Stimulated activated CD4-positive, alpha-beta T cell treated with anti-CD3 and anti-CD28 coated beads, Interleukin-4, amount 100 ng/mL, for 48 hours (primary cell): ENCODE measurements at regions not wholly inside any gene's neighbourhood (a gene's known extent, or its start where the extent isn't known, plus 50 kb on each side); places are given as distances from the start of the nearest gene placed in this dataset.
"Not testable (repeated sequence)": the region's sequence is repeated elsewhere in the genome, so short reads cannot be mapped to it uniquely, and the experiment has no call there.

ENCODE experiments used
- DNase-seq, 2 donors: peaks; one replicate each; pipeline ENCODE4 v3.0.0-alpha.2; 2020; ENCODE audit warnings: low read depth in 2 of 2

DNA sequence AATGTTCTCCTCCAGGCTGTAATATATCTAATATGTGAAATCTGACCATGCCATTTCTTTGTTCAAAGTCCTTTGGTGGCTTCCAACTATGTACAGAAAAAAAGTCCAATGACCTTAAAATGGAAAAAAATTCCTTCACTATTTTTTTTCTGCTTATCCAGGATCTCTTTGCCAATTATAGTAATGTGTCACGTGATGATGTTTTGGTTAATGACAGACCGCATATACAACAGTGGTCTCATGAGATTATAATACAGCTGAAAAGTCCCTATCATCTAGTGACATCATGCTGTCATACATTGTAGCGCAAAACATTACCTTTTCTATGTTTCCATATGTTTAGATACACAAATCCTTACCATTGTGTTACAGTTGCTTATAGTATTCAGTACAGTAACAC is 477.6 kb downstream of the TMEM232 start:
- DNase-seq: no peak

- DNase-seq: no peak
Observed at GRCh38 chr5:110250355-110250754, 476.1 kb downstream of the TMEM232 start.

DNA sequence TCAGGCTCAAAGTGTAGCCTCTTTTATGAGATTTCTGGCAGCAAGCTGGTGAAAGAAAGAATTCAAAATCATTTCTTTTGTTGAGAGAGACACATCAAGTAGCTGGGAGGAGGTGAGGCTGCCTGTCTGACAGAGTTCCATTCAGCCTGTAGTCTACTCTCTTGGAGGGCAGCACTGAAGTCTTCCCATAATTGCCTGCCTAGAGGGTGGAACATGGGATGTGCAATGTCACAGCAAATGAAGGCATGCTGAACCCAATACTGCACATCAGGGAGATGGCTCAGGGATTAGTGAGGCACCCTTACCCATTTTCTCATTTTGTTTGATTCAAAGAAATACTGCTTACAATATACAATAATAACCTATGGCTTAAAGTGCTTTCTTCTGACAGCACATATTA is 475.7 kb downstream of the TMEM232 start:
- no peak for DNase-seq

DNA sequence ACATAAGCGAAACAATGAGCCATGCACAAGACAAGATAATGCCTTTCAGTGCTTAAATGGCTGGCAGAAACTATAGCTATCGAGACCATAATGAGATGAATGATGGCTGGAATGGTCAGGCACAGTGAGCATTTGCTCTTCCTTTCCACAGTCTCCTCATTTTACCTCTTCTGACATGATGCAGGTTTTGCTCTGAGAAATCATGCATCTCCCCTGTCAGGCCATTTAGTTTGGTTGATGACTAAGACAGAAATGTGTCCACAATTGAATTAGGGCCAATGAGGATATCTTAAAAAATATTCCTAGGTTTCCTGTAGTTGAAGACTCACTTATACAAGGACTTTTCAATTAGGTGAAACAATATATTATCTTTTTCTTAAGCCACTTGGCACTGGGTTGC is 475.1 kb downstream of the TMEM232 start:
- no peak for DNase-seq

- DNase-seq: no peak
Observed at GRCh38 chr5:110255194-110255593, 471.3 kb downstream of the TMEM232 start.

DNA sequence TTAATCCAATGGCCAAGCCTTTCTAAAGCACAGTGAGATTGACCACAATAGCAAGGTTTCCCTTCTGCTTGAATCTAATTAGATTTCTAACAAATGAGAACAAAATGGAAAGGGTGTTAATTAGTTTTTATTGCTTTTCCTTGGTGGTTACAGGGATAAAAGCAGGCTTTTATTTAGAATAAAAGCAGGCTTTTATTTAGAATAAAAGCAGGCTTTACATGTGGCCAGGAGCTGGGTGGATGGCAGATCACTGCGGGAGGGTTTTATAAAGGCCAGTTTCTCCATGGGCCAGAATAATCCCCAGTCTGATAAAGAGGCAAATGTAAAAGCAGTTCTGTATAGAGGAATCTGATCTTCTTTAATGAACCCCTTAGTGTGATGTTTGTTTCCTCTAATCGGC is 470.2 kb downstream of the TMEM232 start:
- DNase-seq: no peak

DNA sequence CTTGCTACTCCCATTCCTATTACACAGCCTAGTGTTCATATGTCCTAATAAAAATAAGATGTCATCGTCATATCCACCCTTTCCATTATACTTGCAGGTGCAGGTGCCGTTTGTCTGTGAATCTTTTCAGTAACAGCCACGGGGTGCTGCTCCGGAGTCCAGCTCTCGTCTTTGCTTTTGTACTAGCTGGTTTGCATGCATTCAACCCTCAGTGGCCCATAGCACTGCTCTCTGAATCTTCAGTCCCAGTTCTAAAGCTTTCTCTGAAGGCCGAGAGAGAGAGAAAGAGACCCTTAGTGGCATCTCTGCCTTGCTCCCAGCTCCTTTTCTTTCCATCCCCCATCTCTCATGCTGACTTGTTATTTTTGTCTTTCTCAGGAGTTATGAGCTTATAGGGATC is 468.5 kb downstream of the TMEM232 start:
- no peak for DNase-seq

- no peak for DNase-seq
Observed at GRCh38 chr5:110258460-110259216, 467.8 kb downstream of the TMEM232 start.

- no peak for DNase-seq
Observed at GRCh38 chr5:110262749-110263148, 463.7 kb downstream of the TMEM232 start.

- DNase-seq: no peak
Observed at GRCh38 chr5:110264661-110265060, 461.8 kb downstream of the TMEM232 start.

DNA sequence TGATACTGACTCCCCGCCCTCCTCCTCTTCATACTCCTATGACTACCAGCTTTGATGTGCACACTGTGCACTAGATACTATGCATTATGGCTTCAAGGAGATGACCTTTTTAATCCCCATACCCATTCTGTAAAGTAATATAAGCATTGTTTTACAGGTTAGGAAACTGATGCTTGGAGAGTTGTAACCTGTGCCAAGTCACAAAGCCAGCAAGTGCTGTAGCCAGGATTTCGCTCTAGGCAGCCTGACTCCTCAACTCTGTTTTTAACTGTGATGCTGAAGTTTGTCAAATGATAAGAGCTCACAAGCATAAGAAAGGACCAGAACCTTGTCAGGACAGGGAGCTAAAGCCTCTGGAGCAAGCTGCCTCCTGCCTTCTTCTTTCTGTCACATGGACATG is 461.3 kb downstream of the TMEM232 start:
- DNase-seq: no peak

DNA sequence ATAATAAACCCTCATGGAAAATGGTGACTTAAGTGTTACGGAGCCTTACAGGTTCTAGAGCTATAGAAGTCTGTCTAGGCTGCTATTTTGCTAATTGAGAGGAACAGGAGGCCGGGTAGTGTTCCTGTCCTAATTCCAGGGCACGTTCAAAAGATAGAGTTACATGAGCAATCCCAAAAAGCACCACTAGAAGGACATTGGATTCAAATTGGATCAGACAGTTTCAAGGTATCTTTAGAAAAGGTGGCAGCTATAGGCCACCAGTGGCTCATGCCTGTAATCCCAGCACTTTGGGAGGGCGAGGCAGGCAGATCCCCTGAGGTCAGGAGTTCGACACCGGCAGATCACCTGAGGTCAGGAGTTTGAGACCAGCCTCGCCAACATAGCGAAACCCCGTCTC is 458.8 kb downstream of the TMEM232 start:
- no peak for DNase-seq

GRCh38 chr5:110268283-110268682 is 458.2 kb downstream of the TMEM232 start:
- no peak for DNase-seq

DNA sequence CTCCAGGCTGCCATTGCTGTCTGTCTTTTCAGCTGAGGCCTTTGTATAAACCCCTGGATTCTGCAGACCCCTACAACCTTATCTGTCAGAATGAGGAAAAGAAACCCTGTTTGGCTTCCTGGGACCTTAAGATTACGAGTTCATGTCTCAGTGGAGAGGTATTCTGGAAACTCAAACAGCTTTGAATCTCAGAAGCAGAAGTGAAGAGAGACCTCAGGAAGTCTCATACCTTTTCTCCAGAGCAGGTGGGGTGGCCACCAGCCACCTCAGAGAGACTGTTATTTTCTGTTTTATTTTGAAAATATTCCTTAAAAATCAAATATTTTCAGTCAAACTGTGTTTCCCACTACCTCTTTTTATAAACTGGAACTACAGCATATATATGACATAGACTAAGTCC is 457.5 kb downstream of the TMEM232 start:
- DNase-seq: no peak

- DNase-seq: no peak
Observed at GRCh38 chr5:110269478-110270142, 456.9 kb downstream of the TMEM232 start.

- no peak for DNase-seq
Observed at GRCh38 chr5:110275878-110276277, 450.6 kb downstream of the TMEM232 start.

- not testable (repeated sequence) for DNase-seq
Observed at GRCh38 chr5:110278449-110278848, 448.0 kb downstream of the TMEM232 start.

- not testable (repeated sequence) for DNase-seq
Observed at GRCh38 chr5:110284121-110284520, 442.4 kb downstream of the TMEM232 start.

DNA sequence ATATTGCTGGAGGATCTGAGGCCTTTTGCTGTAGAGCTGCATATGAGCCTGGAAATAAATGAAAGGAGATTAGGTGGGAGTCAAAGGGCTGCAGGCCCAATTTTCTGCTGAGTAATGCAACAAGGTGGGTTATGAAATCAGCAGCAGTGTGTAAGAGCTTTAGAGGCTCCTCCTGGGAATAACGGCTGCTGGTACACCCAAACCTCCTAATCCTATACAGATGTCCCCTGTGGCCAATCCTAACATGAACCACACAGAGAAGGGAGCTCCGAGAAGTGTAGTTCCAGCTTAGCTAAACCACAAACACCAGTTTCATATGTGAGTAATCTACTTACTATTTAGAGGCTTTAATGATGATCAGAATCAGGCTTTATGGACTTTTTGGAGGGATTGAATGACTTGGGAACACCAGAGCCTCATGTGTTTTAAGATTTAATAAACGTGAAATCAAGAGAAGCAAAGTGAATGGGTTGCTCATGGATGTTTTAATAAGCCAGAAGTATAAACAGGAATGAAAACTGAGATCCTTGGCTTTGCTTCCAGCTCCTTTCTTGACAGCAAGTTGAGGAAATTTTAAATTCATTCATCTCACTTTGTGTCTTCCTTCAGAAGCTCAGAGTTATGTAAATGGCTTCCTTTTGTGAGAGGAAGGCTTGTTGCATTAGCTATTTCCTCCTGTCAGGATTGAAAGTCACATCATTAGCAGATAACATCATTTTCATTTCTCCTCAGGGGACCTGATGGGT is 437.5 kb downstream of the TMEM232 start:
- DNase-seq: no peak

DNA sequence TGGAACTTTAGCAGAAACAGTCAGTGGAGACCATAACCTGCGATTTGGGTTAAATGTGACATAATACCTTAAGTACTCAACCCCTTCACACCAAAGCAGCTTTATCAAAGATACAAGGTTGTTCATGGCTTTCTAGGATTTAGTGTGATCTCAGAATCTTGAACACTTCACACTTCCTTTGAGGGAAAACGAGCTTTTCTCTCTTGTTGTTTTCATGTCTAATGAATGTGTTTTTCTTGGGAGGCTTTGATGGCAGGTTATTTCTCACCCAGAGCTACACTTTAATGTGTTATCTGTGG is 437.0 kb downstream of the TMEM232 start:
- DNase-seq: no peak

GRCh38 chr5:110290542-110290941 is 435.9 kb downstream of the TMEM232 start:
- DNase-seq: no peak

- no peak for DNase-seq
Observed at GRCh38 chr5:110294281-110294680, 432.2 kb downstream of the TMEM232 start.

DNA sequence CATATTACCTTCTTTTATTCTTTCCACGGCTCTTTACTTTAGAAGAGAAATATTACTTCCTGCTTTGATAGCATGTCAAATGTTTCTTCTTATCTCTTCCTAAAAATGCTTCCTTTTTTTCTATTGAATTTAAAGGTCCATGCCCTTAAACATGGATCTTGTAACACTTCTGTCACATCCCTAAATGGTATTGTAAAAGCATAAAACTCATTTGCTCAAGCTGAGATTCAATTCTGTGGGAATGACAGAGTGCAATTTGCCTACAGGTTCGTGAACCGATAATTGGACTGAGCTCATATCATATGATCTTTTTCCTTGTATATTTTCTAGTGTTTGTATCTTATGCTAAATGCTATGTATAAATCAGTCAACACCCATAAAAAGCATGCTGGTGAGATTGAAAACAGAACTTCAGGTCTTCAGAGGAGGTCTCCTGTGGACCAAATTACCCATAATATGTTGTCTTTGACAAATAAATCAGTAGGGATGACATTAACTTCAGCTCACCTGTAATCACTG is 429.3 kb downstream of the TMEM232 start:
- no peak for DNase-seq
